HG02885 (cell line): ENCODE measurements at regions not wholly inside any gene's neighbourhood (a gene's known extent, or its start where the extent isn't known, plus 50 kb on each side); places are given as distances from the start of the nearest gene placed in this dataset.
"Not testable (repeated sequence)": the region's sequence is repeated elsewhere in the genome, so short reads cannot be mapped to it uniquely, and the experiment has no call there.

Experiments
- ATAC-seq: cut with Tn5 transposase; IDR thresholded peaks from one replicate; pipeline ENCODE4 v1.9.1; 2021; ENCODE audit warnings: mild to moderate bottlenecking; ENCODE audit not compliant: unreplicated experiment, poor library complexity

GRCh38 chr2:35255826-35256225 is 1099.8 kb upstream of the CRIM1 start:
- ATAC-seq: no peak

- no peak for ATAC-seq
These were observed 1104.4 kb upstream of the CRIM1 start for GRCh38 chr2:35251156-35251555.

- no peak for ATAC-seq
These were observed 1108.9 kb upstream of the CRIM1 start for GRCh38 chr2:35246702-35247101.

GRCh38 chr2:35228584-35228983 is 1127.0 kb upstream of the CRIM1 start:
- no peak for ATAC-seq

- no peak for ATAC-seq
These were observed 1135.1 kb upstream of the CRIM1 start for GRCh38 chr2:35220461-35220860.

- no peak for ATAC-seq
These were observed 1150.7 kb upstream of the CRIM1 start for GRCh38 chr2:35204881-35205280.

GRCh38 chr2:35204323-35204722 is 1151.3 kb upstream of the CRIM1 start:
- ATAC-seq: no peak

- no peak for ATAC-seq
These were observed 1156.3 kb upstream of the CRIM1 start for GRCh38 chr2:35199298-35199697.

- ATAC-seq: no peak
These were observed 1169.6 kb upstream of the CRIM1 start for GRCh38 chr2:35185861-35186412.

GRCh38 chr2:35184471-35184870 is 1171.1 kb upstream of the CRIM1 start:
- no peak for ATAC-seq

- ATAC-seq: not testable (repeated sequence)
These were observed 1178.9 kb upstream of the CRIM1 start for GRCh38 chr2:35176726-35177125.

GRCh38 chr2:35174845-35175244 is 1180.7 kb upstream of the CRIM1 start:
- ATAC-seq: no peak

- no peak for ATAC-seq
These were observed 1182.9 kb upstream of the CRIM1 start for GRCh38 chr2:35172687-35173086.

- no peak for ATAC-seq
These were observed 1187.2 kb upstream of the CRIM1 start for GRCh38 chr2:35168351-35168750.

GRCh38 chr2:35163948-35164347 is 1191.6 kb upstream of the CRIM1 start:
- no peak for ATAC-seq

- no peak for ATAC-seq
These were observed 1194.7 kb upstream of the CRIM1 start for GRCh38 chr2:35160871-35161270.

- no peak for ATAC-seq
These were observed 1229.7 kb upstream of the CRIM1 start for GRCh38 chr2:35125871-35126270.

GRCh38 chr2:35125278-35125677 is 1230.3 kb upstream of the CRIM1 start:
- ATAC-seq: no peak

GRCh38 chr2:35116151-35116550 is 1239.4 kb upstream of the CRIM1 start:
- ATAC-seq: no peak

- ATAC-seq: no peak
These were observed 1240.8 kb upstream of the CRIM1 start for GRCh38 chr2:35114765-35115164.

GRCh38 chr2:35112367-35112766 is 1243.2 kb upstream of the CRIM1 start:
- not testable (repeated sequence) for ATAC-seq

- no peak for ATAC-seq
These were observed 1251.3 kb upstream of the CRIM1 start for GRCh38 chr2:35104309-35104708.

- ATAC-seq: no peak
These were observed 1256.2 kb upstream of the CRIM1 start for GRCh38 chr2:35099342-35099741.
